GM18507 (cell line): ENCODE measurements at regions not wholly inside any gene's neighbourhood (a gene's known extent, or its start where the extent isn't known, plus 50 kb on each side); places are given as distances from the start of the nearest gene placed in this dataset.

Source experiments
- DNase-seq: peaks from one replicate; pipeline ENCODE4 v3.0.0; 2011; ENCODE audit warnings: low read depth; ENCODE audit not compliant: insufficient read length; ENCODE audit errors: extremely low spot score
- FAIRE-seq: peaks from 2 replicates; lab custom pipeline; 2011; peaks lifted over from hg19 to GRCh38; lab: Jason Lieb, UNC

DNA sequence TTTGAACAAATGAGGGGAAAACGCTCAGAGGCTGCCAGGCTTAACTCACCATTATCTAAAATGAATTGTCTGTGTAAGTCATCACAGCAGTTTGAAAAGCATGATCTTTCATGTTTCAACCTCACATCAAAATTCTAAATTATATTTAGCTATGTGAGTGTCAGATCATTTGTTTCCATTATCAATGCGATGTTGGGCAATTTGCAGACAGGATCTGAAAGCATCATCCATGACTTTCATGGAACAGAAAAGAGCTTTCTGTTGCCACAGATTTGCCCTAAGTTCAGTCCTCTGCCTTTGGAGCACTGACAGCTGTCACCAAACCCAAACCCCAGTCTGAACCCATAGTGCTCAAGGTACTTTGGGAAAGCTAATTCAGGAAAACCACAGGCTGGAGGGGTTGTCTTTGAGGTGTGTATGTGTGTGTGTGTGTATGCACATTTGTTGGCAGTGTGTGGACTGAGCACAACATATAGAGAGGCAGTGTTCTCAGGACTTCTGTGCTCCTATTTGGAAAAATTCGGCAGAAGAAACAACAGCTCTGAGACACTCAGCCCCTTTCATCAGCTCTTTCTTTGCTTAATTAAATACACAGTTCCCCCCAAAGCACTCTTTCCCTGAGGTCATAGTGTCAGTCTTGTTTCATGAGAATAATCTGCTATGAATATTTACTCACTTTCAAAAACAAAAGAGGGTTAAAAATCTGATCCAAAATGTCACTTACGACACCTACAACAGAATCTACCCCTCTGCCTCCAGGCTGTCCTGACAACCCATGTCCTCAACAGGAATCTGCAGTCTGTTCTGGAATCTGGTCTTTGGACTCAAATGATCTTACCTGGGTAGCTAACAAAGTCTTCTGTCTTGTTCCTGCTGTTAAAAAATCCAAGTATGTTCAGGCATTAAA is 188.5 kb upstream of the KLF14 start:
- DNase-seq = no peak
- FAIRE-seq = no peak

DNA sequence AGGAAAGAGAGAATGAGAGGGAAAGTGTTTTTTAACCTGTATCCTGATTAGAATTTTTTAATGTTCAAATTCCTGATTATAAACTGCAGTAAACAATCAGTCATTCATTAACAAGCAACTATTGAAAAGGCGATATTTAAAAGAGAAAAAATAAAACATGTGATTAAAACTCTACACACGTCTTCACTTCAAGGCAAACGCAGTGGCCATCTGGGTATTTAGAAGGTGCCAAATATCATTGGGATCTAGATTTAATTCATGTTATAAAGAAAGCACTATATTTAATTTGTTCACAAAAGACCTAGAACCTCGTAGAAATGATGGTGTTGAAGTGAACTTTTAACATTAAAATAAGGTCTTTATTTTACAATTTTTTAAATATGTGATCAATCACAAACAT is 189.4 kb upstream of the KLF14 start:
- FAIRE-seq (no peak), DNase-seq (no peak)

DNA sequence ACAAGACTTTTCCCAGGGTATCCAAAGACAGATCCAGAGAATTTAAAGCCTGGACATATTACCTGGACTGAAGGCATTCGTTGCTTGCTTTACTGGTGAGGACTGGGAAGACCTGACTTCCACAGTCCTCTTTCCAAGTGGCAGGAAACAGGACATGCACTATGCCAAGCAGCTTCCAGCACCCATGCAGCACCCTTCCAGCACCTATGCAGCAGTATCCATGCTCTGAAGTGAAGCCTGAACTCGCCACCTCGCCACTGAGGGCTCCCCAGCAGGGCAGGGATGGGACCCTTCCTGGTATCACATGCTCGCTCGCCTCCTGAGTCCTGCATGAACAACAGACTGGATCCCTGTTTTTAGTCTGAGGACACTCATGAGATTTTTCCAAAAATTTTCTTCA is 189.9 kb upstream of the KLF14 start:
- FAIRE-seq = no peak
- no peak for DNase-seq

DNA sequence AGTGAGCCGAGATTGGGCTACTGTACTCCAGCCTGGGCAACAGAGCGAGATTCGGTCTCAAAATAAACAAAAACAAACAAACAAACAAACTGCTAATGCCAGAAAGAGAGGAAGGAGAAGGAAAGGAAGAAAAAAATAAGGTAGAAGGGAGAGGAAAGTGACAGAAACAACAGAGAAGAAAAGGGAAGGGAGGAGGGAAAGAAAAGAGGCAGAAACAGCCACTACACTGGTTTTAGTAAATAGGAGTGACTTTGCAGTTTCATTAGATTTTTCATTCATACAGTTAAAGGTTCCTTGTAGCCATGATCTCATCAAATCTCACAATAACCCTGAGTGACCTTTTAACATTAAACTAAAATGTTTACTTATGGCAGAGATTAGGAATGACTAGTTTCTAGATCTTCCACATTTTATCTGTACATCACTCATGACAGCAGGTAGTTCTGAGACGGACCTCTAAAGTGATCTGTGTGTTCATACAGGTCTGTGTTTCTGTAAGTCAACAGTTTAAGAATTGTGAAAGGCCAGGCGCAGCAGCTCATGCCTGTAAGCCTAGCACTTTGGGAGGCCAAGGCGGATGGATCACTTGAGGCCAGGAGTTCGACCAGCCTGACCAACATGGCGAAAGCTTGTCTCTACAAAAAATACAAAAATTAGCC is 191.3 kb upstream of the KLF14 start:
- DNase-seq = no peak

GRCh38 chr7:130926001-130926691 is 192.1 kb upstream of the KLF14 start:
- FAIRE-seq (no peak), DNase-seq (no peak)

More for the DNA sequence above, 191.3 kb upstream of the KLF14 start:
- FAIRE-seq = no peak

- DNase-seq = no peak
Measured at GRCh38 chr7:130927062-130927461, 193.1 kb upstream of the KLF14 start.

GRCh38 chr7:130927564-130927963 is 193.6 kb upstream of the KLF14 start:
- DNase-seq (no peak), FAIRE-seq (no peak)

More at GRCh38 chr7:130927062-130927461, 193.1 kb upstream of the KLF14 start:
- no peak for FAIRE-seq

DNA sequence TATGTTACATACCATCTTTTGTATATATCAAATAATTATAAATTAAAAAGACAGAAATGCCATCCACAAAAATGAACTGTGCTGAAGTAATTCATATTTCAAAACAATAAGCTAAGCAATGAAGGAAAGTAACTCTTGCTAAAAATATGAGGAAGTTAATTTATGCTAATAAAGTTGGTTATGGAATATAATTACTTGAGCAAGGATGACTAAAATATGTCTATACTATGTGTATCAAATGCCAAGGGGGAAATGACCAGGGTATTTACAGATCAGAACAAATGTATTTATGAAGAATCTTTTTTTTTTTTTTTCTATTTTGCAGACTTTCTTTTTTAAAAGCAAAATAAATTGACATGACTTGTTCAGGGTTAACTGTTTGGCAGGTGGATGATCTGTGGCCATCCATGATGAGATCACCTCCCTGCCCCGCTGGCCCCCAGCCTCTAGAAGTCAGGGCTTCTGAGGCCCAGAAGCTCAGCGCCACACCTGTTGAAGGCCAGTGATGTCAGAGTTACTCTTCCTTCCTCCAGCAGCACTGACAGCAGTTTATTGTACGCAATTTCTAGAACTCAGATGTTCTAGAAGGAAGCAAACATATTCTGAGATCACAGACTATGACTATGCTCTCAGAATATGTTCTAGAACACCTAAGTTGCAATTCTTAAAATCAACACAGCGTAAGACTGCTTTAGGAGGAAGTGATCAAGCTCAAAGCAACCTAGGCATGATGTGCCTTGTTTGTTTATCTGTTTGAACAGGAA is 196.1 kb upstream of the KLF14 start:
- DNase-seq (no peak), FAIRE-seq (no peak)

GRCh38 chr7:130930681-130931080 is 196.7 kb upstream of the KLF14 start:
- FAIRE-seq (no peak), DNase-seq (no peak)

DNA sequence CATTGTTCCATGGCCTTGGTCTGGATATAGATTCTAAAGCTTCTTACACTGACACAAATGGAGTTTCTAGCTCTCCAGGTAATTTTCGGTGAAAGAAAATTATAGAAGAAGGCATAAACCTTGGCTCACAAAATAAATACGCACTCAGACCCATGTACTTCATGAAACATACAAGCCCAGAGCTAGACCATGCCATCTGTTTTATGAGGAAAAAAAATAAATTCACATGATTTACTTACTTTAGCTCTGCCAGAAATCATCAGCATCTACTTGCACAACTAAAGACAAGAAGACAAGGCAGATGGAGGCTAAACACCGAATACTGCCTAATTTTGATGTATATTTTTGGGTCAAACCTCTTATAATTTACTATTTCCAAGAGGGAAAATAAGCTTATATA is 197.4 kb upstream of the KLF14 start:
- FAIRE-seq (no peak), DNase-seq (no peak)

DNA sequence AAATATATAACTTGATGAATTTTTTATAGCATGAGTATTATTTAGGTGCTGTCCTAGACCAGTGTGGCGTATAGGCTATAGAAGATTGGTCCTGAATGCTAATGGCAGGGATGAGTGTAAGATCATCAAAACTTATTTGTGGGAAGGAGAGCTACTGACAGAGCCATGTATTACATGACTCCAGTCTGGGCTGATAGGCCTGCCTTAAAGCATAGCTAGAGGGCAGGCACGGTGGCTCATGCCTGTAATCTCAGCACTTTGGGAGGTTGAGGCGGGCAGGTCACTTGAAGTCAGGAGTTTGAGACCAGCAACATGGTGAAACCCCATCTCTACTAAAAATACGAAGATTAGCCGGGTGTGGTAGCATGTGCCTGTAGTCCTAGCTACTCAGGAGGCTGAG is 198.1 kb upstream of the KLF14 start:
- no peak for FAIRE-seq
- no peak for DNase-seq

- no peak for DNase-seq
Measured at GRCh38 chr7:130932667-130933432, 198.8 kb upstream of the KLF14 start.

DNA sequence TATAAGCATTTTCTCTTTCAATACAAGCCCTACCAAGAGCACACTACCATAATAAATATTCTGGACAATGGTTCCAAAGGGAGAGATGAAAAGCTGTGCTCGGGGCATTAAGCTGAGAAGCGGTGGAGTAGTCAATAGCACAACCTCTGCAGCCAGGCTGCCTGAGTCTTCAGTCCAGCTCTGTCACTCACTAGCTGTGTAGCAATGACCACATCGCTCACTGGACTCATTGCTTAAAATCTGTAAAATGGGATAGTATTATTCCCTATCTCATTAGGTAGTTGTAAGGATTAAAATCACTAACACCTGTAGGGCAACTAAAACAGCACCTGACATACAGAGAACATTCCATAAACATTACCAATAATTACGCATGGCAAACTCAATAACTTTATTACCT is 199.9 kb upstream of the KLF14 start:
- DNase-seq (no peak), FAIRE-seq (no peak)

More at GRCh38 chr7:130932667-130933432, 198.8 kb upstream of the KLF14 start:
- FAIRE-seq = no peak

DNA sequence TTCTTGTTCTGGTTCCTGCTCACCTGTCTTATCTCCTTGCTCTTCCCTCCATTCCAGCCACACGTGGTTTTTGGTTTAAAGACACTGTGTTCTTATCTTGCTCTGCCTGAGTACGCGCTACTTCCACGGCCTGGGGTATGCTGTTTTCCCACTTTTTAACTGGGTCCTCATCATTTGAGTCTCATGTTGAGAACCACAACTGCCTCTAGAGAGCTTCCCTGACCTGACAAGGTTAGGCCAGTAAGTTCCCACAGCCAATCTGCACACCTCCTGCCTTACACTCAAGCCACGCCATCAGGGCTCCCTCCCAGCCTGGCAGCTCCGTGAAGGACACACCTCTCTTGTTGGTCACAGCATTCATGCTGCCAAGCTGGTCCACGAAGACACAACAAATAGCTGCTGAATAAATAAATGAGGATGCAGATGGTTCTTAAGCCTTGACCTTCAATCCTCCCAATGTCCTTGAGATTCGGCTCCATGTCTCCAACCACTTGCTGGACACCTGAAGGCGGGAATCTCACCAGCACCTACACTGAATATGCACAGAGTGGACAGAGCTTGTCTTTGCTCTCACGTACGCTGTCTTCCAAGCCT is 201.7 kb upstream of the KLF14 start:
- FAIRE-seq (no peak), DNase-seq (no peak)

GRCh38 chr7:130936202-130936931 is 202.4 kb upstream of the KLF14 start:
- FAIRE-seq (no peak), DNase-seq (no peak)

- FAIRE-seq = no peak
- DNase-seq = no peak
Measured at GRCh38 chr7:130937016-130937415, 203.0 kb upstream of the KLF14 start.

GRCh38 chr7:130937830-130938229 is 203.8 kb upstream of the KLF14 start:
- DNase-seq (no peak), FAIRE-seq (no peak)

DNA sequence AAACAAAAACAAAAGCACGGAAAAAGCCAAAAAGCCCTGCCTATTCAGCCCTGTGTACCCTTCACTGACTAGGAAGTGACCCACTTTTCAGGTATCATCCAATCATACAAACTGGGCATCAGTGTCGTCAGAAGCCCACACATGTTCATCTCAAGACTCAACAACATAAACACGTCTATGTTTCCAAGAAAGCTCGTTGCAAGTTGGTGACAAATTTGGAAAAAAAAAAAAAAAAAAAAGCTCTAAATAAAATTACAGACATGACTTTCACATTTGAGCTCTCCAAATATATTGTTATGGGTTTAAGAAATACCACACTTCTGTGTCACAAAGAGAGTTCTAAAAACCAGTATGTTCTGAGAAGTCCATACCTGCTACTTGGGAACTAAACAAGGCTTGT is 204.7 kb upstream of the KLF14 start:
- no peak for DNase-seq
- FAIRE-seq = no peak
